GM12865 (cell line): ENCODE measurements at regions not wholly inside any gene's neighbourhood (a gene's known extent, or its start where the extent isn't known, plus 50 kb on each side); places are given as distances from the start of the nearest gene placed in this dataset.
"Not testable (repeated sequence)": the region's sequence is repeated elsewhere in the genome, so short reads cannot be mapped to it uniquely, and the experiment has no call there.

Experiments used
- DNase-seq: peaks from one replicate; pipeline ENCODE4 v3.0.0; 2010; ENCODE audit warnings: low read depth
- H3K4me3 ChIP-seq: 2 replicates; pipeline ENCODE4 v1.5.1; 2011; ENCODE audit warnings: mild to moderate bottlenecking, low read depth, low read length, control low read depth
- CTCF ChIP-seq: IDR thresholded peaks from 2 replicates; pipeline ENCODE4 v1.5.1; 2011; ENCODE audit warnings: low read length, control low read depth, low read depth, inconsistent platforms; ENCODE audit not compliant: insufficient read depth; ENCODE audit errors: missing control alignments

DNA sequence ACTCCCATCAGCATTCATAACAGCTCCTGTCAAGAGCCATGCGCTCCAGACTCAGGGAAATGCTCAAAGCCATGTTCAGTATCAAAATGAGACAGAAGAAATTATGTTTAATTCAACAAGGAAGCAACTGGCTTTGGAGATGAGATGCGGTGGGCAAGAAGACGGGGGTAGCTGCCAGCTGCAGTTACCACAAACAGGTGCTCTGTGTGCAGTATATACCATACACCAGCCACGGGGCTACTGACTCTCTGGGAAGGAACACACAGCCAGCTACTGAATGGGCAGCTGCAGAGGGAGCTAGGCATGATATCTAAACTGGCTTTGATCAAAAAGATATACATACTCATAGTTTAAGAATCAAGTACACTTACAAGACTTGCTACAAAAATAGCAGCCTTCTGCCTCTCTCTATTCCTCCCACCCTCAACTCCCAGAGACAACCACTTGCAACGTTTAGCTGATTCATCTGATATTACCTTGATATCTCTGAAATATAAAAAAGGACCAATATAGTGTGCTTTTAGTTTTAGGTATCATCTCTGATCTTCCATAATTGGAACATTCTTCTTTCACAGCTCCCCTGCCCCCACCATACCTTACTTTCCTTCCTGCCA lies 593.0 kb downstream of the UQCRFS1 start:
- no peak for TF ChIP-seq CTCF
- H3K4me3 ChIP-seq: no peak overlapping the region
- DNase-seq: no peak

GRCh38 chr19:28618504-28618903 lies 594.4 kb downstream of the UQCRFS1 start:
- DNase-seq: no peak
- no peak for TF ChIP-seq CTCF
- no peak overlapping the region for H3K4me3 ChIP-seq

- no peak for DNase-seq
- H3K4me3 ChIP-seq: no peak overlapping the region
- no peak for TF ChIP-seq CTCF
Measured at GRCh38 chr19:28615966-28616365, 597.0 kb downstream of the UQCRFS1 start.

GRCh38 chr19:28615546-28615916 lies 597.4 kb downstream of the UQCRFS1 start:
- no peak for DNase-seq
- no peak for TF ChIP-seq CTCF

DNA sequence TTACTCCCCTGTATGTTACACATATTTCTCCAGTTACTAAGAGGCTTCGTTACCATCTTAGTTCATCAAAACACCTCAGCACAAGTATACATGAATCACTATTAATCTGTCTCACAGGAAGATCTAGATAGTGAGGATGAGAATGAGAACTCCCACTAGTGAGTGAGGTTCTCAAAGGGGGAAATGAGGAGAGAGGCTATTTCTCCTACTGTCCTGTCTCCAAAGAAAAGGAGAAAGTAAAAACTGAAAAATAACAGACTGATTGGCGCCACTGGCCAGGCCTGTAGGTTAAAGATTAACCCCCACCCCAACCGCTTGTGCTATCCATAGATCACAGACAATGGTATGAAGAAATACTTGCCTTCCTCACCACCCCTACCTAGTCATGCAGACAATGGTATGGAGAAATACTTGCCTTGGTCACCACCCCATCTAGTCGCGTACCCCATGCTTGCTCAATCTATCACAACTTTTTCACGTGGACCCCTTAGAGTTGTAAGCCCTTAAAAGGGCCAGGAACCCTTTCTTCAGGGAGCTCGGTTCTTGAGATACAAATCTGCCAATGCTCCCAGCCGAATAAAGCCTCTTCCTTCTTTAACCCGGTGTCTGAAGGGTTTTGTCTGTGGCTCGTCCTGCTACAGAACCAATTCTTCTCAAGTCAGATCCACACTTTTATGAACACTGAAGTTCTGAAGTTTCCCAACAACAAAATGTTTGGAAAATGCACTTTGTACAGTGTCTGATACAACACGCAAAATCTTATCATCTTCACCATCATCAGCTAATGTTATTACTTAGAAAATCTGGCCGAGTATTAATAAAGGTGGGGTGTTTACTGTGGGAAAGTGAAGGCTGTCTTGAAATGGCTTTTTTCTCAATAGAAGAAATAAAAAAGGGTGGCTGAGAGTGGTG lies 598.1 kb downstream of the UQCRFS1 start:
- DNase-seq: no peak
- no peak for TF ChIP-seq CTCF

More at GRCh38 chr19:28615546-28615916, 597.4 kb downstream of the UQCRFS1 start:
- H3K4me3 ChIP-seq: no peak overlapping the region

GRCh38 chr19:28612275-28612769 lies 600.6 kb downstream of the UQCRFS1 start:
- no peak overlapping the region for H3K4me3 ChIP-seq
- TF ChIP-seq CTCF: no peak
- no peak for DNase-seq

More for the DNA sequence above, 598.1 kb downstream of the UQCRFS1 start:
- H3K4me3 ChIP-seq: no peak overlapping the region

GRCh38 chr19:28611227-28611914 lies 601.6 kb downstream of the UQCRFS1 start:
- H3K4me3 ChIP-seq, DNase-seq: not testable (repeated sequence)
